ENCODE measurements at regions not wholly inside any gene's neighbourhood (a gene's known extent, or its start where the extent isn't known, plus 50 kb on each side); places are given as distances from the start of the nearest gene placed in this dataset.

DNA sequence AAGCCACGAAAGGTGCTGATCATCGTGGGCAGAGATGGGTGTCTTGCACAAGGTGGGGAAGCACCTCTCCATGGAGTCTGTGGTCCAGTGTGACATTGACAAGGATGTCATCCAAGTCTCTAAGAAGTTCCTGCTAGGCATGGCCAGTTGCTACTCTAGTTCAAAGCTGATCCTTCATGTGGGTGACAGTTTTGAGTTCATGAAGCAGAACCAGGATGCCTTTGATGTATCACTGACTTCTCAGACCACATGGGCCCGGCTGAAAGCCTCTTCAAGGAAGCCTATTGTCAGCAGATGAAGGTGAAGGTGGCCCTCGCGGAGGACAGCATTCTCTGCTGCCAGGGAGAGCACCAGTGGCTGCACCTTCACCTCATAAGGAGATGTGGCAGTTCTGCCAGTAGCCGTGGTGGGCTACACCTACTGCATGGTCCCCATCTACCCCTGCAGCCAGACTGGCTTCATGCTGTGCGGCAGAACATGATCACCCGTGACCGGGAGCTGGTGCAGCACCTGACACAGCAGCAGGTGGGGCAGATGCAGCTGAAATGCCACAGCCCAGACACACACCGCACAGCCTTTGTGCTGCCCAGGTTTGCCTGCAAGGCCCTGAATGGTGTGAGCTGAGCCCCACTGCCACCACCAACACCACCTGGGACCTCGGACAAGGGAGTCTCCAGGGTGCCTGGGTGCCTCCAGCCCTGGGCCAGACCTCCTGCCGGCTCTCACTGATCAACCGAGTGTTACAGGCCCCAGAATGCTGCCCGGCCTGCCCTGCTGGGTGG is 75.0 kb upstream of the SULF2 start:
- TF ChIP-seq CTCF (conservative IDR thresholded peaks at IDR 0.05; ENCODE audit: low read length) (no peak), EZH2phosphoT487 (IDR thresholded peaks at IDR 0.05; ENCODE audit: borderline replicate concordance) (no peak)
